HG02588 (cell line): ENCODE measurements at regions not wholly inside any gene's neighbourhood (a gene's known extent, or its start where the extent isn't known, plus 50 kb on each side); places are given as distances from the start of the nearest gene placed in this dataset.

Source experiments
- ATAC-seq: cut with Tn5 transposase; IDR thresholded peaks from one replicate; pipeline ENCODE4 v1.9.1; 2021; ENCODE audit warnings: mild to moderate bottlenecking, moderate library complexity; ENCODE audit not compliant: unreplicated experiment

DNA sequence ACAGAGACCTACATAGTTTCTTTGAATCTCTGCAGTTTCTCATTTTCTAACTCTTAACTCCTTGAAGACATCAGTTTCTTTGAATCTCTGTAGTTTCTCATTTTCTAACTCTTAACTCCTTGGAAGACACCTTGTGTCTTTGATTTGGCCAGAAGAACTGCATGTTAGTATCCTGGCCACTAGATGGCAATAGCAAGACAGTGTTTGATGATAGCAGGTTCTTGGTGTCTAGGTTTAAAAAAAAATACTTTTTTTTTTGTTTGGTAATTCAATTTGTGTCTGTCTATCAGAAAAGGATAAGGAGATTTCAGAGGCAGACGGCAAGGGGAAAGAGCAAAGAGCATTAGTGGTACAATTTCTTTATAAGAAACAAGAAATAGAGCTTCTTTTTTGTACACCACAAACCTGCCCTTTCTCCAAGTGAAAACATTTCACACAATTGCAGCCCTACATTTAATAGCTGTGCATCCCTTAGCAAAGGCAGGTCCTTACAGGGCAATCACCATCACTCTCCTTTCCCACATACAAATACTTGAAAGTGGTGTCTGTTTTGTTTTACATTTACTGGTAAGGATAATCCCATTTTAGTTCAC is 1324.9 kb upstream of the CDH8 start:
- ATAC-seq: no peak

DNA sequence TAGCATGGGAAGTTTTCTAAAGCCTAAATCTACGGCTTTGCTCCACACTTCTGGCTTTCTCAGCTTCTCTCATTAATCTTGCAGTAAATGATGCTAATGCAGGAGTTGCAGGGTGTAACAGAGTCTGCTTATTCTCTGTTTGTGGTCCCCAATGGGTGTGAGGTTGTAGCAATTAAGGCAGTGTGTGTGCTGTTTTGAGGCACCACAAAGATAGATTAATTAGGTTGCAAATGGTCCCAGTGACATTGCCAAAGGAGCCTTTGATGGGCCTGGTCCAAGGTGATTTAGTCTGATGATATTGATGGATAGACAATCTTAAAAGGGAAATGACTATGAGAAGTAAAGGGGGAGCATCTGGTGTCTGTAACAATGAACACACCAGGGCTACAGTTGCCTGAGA is 1313.7 kb upstream of the CDH8 start:
- no peak for ATAC-seq

DNA sequence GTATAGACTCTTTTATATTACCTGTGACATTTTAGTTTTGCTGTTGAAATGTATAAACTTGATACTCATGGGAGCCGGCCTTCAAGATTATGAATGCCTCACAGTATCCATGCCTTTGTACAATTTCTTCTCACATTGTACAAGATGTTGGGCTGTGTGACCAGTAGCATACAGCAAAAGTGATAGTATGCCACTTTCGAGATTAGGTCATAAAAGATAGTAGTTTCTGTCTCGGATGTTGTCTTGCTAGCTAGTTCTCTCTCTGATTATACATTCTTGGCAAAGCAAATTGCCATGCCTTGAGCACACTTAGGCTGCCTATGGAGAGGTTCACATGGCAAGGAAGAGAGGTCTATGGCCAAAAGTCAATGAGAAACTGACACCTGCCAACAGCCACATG is 1309.8 kb upstream of the CDH8 start:
- ATAC-seq: no peak

DNA sequence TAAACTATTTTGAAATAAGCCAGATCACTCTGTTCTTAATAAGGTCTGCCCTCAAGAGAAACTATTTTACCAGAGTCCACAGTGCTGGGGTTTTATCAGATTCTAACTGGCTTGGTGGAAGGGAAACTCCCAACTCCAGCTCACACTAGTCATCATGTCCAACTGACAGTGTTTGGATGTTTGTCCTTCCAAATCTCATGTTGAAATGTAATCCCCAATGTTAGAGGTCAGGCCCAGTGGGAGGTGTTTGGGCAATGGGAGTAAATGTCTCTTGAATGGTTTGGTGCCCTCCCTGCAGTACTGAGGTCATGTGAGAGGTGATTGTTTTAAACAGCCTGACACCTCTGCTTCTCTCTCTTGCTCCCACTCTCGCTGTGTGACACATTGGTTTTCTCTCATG is 1301.0 kb upstream of the CDH8 start:
- no peak for ATAC-seq

DNA sequence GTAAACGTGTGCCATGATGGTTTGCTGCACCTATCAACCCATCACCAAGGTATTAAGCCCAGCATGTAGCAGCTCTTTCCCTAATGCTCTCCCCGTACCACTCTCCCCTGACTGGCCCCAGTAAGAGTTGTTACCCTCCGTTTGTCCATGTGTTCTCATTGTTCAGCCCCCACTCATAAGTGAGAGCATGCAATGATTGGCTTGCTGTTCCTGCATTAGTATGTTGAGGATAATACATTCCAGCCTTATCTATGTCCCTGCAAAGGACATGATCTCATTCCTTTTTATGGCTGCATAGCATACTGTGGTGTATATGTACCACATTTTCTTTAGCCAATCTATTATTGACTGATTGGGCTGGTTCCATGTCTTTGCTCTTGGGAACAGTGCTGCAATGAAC is 1294.9 kb upstream of the CDH8 start:
- ATAC-seq: no peak

DNA sequence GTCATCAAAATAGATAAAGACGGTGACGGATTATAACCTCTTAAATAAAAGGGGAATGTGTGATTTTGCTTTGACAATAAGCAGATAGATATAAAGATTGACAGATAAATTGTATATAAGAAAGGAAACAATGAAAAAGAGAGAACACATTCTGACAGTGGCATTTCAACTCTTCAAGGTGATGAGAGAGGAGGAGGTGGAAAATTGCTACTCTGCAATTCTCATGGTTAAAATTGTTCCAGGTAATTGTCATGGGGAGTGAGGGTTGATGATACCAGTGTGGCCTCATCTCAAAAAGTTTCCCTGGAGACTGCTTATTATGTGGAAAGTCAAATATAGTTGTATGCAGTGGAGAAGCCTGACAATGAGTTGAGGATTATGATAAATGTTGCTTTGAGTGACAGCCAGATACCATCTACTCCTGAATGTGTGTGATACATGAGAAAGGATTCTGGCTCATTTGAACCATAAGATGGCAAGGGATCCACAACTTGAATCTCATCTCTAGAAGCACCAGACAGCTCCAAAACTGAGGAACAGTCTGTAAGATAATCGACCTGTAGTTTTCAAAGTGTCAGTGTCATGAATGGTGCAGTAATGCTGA is 1290.6 kb upstream of the CDH8 start:
- no peak for ATAC-seq

DNA sequence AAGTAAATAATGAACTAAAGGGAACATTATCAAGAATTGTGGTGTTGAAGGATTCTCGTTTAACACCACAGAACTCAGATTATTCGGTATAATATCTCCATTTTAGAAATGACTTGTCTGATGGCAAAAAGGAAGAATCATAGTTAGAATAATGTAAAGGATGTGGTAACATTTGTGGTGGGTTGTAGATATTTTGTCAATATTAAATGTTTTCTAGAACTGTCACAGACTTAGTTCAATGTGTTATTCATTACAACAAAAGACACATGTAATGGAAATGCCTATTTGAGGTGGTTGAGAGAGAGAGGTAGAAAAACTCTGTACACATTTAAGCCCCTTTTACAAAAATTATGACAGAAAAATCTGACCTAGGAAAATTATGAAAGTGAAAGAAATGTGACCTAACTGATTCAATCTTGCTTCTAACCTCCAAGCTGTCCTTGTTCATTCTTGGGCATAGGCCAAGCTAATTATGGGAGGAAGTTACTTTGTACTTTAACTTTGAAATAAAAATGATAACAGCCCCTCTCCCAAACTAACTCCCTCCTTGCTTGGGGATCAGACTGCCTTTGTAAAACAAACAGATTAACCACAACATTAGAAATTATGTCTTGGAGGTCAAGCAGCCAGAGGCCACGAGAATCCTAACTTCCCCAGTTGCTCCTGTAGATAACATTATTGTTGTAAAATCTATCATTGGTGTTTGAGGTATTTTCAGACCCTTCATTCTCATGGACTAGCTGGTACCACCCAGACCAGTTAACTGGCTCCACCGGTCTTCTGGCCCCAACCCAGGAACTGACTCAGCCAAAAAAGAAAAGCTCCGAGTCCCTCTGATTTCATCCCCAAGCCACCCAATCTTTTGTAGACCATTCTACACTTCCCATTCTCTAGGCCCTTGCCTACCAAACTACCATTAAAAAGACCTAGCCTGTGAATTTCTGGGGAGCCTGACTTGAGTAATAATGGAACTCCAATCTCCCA is 1287.8 kb upstream of the CDH8 start:
- ATAC-seq: no peak

DNA sequence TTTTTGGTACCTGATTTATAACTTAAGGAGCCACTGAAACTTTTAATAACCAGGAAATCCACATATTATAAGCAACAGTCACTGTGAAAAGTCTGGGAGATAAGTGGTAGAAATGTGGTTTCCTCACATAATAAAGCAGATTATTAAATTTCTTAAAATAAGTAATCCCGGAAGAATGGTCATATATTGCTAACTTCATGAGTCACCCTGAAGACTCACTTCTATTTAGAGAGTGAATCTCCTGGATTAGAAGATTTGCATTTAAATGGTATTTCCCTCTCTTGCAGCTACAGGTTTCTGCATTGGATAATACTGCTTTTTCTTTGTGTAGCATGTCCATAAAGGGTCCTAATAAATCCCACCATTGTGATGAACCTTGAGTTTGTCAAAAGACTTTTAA is 1286.8 kb upstream of the CDH8 start:
- ATAC-seq: no peak

DNA sequence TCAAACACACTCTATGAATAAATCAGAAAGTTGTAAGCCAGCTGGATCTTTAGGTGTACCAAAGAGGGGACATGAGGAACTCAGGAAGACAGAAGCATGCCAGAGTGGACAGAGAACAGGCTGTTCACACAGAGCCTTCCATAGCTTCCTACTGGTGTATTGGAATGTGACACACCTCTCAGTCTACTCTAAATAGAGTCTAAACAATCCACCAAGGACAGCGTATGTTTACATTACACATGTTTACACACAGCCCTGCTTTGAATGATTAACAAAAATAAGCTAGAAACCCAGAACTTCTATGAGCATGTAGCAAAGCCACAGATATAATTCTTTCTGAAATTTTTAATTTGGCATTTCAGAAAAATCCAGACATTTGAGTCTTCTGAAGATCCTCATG is 1279.0 kb upstream of the CDH8 start:
- no peak for ATAC-seq

DNA sequence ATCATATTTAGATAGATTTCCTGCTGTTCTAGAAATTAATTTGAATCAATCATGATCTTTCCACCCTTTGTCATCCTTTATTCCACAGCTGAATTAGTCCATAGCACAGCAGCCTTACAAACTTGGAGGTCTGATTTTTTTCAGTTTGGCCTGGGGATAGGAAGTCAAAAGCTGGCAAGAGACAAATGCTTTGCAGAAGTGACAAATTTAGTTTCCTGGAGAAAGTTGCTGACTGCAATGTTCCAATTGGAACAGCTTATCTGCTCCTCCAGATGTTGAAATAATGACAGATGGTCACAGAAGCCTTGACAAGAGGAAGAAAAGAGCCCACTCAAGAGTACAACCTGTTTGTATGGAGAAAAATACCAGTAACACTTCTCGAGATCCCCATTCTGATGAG is 1276.1 kb upstream of the CDH8 start:
- ATAC-seq: no peak

DNA sequence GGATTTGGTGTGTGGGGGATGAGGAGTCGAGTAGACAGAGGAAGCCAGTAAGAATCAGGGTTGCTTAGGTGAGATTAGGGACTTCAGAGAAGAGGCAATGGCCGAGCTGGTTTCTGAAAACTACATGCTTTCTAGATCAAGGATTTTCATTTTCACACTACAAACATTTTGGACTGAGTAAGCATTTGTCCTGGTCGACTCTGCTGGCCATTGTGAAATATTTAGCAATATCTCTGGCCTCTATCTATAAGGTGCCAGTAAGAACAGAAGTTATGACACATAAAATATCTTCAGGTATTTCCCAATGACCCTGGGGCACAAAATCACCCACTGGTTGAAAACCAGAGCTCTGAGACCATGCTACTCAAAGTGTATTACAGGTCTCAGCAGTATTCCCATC is 1275.1 kb upstream of the CDH8 start:
- ATAC-seq: no peak

DNA sequence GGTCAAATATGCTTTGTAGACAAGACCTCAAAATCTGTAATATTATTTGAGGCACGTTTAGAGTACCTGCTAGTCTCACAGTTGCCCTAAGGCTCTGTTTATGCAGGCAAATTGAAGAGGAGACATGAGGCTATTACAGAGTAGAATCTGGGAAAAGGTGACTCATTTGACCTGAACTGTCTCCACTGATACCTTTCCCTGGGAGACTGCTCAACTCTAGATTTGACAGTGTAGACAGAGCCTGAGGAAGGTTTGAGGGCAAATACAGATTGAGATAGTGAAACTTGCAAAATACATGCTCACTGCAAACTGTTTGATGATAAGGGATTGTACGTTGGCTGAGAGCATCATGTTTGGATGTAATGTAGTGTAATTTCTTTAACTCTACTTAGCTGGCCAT is 1266.6 kb upstream of the CDH8 start:
- no peak for ATAC-seq

DNA sequence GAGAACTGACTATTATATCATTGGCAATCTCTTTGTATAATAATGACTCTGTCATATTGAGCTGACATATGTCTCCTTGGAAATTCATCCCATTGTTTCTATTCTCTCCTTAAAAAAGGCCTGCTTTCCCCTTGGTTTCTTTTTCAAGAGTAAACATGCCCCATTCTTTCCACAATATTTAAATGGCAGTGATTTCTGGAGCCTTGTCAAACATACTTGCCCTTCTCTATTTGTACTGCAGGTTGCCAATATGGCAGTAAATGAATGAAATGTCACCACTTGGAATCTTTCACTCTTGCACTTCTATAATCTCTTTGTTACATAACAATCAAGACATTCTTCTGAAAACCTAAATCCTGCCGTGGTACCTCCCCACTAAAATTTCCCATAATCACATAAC is 1265.1 kb upstream of the CDH8 start:
- ATAC-seq: no peak

DNA sequence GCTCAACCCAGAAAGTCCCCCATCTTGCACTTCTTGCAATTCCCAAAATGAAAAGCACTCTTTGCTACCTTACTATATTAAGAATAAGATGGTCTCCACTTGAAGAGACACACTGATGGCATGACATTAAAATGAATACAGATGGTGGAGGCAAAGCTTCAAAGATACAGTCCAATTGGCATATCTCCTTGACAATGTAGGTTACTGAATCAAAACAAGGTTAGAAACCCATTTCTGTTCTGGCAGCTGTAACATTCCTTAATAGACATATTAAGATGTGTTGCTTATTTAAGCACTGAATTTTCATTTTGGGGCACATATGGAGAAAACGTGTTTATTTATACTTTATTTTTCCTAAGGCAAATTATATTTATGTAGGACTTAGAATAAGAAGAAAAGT is 1262.8 kb upstream of the CDH8 start:
- ATAC-seq: no peak

DNA sequence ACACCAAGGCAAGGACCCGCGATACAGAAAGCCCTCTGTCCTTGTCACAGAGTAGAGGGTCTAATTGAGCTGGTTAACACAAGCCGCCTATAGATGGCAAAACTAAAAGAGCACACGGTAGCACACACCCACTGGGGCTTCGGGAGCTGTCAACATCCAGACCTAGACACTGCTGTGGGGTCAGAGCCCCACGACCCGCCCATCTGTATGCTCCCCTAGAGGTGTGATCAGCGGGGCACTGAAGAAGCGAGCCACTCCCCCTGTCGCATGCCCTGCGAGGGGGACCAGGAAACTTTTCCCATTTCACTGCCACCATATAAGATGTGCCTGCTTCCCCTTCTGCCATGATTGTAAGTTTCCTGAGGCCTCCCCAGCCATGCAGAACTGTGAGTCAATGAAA is 1255.8 kb upstream of the CDH8 start:
- ATAC-seq: no peak

DNA sequence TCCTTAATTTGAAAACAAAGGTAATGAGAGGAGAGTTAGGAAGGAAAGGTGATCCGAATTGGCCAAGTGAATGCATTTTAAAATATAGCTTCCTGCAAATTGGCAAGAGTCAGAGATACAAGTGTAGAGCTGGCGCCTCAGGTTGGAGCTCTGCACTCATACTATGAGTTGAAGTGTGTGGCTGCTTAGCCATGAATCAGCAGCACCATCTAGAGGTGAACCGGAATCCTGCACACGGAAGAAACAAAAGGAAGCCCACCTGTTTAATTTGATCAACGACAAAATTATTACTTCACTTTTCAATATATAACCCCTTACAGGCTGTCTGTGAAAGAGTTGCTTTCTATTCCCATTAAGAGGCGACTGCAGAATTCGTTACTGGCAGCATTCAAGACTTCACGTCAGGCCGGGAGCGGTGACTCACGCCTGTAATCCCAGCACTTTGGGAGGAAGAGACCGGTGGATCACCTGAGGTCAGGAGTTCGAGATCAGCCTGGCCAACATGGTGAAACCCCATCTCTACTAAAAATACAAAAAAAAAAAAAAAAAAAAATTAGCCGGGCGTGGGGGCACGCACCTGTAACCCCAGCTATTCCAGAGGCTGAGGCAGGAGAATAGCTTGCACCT is 1253.7 kb upstream of the CDH8 start:
- no peak for ATAC-seq

DNA sequence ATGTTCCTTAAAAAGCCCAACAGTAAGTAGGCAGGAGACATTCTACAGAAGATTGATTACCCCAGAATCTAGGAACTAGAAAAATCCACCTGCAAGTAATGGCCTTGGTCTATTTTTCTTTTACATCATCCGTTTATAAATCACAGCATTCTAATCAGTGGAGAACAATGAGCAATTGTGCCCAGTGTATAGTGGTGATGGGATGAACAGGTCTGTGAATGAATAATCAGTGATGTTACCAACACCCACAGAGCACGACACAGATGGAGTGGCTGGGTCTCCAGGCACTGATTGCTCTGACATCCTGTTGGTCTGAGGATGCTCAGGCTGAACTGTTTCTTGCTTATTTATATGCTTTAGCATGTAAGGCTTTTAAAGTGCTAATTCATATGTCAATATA is 1251.2 kb upstream of the CDH8 start:
- ATAC-seq: no peak

DNA sequence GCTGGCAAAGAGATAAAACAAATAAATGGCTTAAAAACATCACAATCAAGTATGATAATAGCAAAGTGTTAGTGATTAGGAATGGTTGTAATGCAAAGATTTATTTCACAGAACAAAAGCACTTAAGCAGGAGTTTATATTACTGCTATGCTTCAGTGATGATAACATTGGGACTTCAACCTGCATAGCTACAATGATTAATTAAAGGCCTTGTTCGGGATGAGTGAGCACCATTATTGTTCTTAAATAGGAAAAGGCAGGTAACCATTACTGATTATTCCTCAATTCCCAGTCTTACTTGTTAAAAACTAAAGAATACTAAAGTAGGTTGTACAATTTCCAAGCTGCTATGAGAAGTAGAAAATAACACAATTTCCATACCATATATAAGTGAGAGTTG is 1247.5 kb upstream of the CDH8 start:
- ATAC-seq: no peak

DNA sequence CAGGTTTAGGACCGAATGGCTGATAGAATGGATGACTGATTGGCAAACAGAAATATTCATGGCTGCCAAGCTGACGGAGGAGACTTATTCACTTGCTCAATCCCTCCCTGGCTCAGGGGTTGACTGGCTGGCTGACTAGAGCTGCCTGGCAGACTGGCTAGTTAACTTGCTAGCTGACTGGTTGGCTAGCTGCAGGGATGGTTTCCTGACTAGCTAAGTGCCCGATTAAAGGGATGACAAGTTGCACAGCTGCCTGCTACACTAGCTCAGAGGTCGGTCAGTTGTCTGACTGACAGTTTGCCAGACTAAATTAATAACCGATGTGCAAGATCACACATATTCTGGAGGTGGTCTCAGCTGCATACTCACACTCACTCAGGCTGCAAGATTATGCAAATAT is 1208.4 kb upstream of the CDH8 start:
- no peak for ATAC-seq

DNA sequence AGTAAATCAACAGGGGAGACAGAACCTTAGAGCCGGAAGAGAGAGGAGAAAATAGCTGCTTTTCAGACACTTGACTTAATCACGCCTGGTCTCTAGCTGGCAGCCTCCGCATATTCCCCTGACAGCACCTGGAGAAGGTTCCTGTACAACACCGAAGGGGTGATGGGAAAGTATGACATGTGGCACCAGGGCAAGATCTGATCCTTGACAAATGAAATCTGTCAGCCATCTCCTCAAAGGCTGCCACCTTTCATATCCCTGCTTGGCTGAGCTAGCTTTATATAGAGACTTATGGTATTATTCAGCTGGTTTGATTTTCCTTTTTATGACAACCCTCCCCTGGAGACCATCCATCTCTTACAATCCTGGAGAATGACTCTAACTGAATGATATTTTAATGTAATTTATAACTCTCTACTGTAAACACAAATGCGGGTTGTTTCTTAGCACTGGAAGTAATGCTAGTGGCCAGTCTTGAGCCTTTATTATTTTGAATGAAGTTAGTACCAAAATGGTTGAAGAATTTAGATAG is 1205.3 kb upstream of the CDH8 start:
- ATAC-seq: no peak

DNA sequence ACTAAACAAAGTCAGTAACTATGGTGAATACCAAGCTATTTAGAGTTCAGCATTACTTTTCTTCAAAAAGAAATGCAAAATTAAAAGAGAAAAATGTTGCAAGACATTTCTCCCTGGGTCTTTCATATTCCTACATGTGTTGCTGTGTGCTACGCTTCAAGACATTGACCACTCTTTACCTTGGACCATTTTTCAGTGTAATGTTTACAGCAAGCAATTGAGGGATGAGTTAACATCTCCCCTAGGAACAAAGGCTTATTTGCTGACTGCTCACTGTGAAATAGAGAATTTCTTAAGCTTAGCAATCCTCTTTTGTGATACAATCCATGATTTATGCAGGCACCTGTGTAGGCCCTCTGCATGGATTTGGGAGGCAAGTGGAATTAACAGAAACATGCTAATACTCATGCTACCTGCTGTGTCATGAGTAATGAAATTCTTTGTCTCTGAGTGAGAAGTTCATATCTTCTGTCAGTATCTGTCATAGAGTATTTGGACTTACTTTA is 1202.9 kb upstream of the CDH8 start:
- no peak for ATAC-seq
